ENCODE measurements at regions not wholly inside any gene's neighbourhood (a gene's known extent, or its start where the extent isn't known, plus 50 kb on each side); places are given as distances from the start of the nearest gene placed in this dataset.

DNA sequence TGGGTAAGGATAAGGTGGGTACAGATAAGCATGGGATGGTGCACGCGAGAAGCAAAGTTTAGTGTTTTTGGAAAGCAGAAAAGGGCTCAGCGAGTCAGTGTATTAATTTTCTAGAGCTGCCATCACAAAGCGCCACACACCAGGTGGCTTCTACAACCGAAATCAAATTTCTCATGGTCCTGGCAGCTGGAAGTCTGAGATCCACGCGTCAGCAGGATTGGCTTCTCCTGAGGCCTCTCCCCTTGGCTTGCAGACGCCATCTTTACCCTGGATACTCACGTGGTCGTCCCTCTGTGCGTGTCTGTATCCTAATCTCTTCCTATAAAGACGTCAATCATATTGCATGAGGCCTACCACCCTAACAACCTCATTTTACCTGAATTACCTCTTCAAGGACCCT is 51.5 kb upstream of the USP29 start (continued):
- TF ChIP-seq GTF2F1 (IDR thresholded peaks at IDR 0.05; ENCODE audit: borderline replicate concordance, low read depth, low read length): no peak
